HG03342 (cell line): ENCODE measurements at regions not wholly inside any gene's neighbourhood (a gene's known extent, or its start where the extent isn't known, plus 50 kb on each side); places are given as distances from the start of the nearest gene placed in this dataset.

Experiments used
- ATAC-seq: cut with Tn5 transposase; IDR thresholded peaks from one replicate; pipeline ENCODE4 v1.9.1; 2021; ENCODE audit warnings: mild to moderate bottlenecking, moderate library complexity; ENCODE audit not compliant: unreplicated experiment

DNA sequence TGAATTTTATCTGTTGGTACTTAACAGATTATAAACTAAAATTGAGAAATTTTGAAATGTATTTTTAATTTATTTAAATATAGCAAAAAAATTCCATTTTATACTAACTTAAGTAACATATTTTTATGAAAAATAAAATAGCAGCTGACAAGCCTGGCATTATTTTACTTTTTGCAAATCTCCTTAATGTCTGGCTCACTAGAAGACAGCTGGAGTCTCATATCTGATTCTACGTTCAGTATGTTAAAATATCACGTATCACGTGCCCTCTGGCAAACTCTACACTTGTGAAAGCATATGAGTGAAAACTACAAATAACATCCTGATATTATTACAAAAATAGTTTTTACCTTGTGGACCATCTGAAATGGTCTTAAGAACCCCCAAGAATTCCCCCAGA, 513.2 kb upstream of the NBEA start:
- no peak for ATAC-seq

GRCh38 chr13:34430294-34430693, 511.8 kb upstream of the NBEA start:
- ATAC-seq, result no peak

DNA sequence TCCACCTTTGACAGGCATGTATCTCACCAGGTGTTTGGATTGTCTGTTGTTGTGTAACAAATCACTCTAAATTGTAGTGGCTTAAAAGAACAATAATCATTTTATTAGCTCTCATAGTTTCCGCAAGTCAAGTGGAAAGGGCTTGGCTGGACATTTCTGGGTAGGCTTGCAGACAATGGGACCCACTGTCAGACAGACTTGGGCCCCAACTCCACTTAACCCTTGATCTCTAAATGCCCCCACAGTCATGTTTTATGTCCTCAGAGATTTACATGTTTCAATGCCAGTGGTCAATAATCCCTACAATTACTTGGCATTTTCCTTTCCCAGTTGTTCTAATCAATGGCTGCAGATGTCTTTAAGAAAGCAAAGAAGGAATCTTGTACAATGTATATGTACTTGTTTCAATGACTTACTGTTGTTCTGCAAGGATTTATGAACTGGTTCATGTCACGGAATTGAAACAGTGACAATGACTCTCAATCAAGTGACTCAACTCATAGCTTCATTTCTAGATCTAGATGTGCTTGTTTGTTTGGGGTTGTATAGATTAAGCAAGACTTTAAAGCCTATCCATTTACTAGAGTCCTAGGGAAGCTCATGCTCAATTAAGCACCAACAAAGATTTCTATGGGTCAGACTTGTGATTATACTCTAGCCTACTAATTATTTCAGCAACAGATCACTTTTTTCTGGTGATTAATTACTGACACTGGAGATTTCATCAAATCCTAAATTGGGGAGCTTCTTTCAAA, 510.1 kb upstream of the NBEA start:
- ATAC-seq, result no peak

- no peak for ATAC-seq
These were observed 506.7 kb upstream of the NBEA start for GRCh38 chr13:34435338-34435737.

DNA sequence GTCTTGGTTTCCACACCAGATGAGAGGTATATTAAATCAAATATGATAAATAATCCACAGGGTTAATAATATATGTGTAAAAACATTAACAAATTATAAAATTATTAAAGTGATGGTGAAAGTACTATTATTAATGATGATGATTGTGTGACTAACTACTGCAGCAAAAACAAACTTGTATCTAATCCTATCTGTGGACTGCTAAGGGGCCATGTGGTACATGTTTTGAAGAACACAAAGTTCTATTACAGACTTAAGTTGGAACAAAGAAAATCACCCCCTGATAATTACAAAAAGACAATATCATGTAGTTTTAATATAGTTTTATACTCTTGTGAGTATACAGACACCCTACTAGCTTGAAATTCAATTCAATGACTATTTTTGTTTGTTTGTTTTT, 504.2 kb upstream of the NBEA start:
- ATAC-seq, result no peak

DNA sequence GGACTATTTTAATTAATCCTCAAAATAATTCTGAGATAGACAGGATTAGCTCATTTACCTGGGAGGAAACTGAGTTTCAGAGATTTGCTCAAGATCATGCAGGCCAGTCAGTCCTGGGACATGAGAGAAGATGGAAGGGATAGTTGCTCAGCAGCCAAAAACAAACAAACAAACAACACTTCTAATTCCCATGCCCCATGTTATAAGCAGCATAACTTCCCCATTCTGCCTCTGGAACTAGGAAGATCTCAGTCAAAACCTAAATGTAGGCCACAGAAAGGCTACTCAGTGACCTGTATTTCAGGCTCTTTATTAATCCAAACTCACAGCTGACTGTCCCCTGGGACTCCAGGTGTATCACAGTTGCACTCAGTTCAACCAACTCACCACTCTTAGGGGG, 489.2 kb upstream of the NBEA start:
- no peak for ATAC-seq

DNA sequence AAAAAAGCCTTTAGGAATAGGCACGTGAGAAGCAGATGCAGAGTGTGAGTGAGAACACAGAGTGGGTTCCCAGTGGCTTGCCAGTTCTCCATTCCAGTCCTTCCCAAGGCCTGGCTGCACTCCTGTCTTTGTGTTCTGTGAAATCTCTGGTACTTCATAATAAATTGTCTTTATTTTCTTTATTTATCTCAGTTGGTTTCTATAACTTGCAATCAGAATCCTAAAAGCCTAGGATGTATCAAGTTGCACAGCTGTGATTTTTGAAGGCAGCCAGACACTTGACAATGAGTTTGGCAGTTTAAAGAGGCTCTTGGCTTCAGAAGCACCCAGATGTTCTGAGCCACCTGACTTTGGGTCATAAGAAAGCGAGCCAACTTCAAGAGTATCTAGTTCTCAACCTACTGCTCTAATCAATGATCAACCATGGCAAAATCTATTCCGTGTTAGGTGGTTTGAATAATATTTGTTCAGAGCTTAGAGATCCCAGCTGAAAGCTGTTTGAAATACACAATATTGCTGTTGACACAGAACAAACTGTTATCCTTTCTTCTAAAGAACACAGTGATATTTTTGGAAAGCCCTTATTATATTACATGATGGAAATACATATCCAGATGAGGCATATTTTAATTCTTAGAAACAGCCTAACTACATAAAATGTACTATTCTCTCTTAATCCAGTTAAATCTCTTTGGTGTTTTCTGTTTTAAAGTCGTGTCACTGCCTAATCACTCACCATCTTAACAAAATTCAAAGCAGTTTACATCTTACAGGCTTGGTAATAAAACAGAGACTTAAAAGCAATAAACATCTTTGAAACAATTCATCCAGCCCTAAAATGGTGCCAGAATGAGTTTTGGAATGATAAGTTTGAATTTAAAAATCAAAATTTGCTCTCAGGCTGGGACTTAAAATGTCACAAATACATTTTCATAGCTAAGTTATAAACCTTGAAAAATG, 483.0 kb upstream of the NBEA start:
- ATAC-seq, result no peak

DNA sequence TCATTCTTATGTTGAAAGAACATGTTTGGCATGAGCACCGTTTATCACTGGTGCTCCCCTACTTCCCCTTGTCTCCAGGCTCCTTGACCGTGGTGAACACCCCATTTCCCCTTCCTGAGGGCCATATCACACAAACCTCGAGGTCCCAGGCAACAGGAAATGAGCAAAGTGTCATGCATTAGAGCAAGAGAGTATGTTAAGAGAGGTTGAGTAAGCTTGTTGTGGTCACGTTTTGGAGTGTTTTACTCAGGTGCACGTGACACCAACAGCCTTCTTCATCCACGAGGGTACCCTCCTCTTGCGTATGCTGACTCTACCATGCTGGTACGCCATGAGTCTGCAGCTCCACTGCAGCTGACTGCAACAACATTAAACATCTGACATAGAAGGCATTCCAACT, 482.2 kb upstream of the NBEA start:
- no peak for ATAC-seq

- ATAC-seq, result no peak
These were observed 479.2 kb upstream of the NBEA start for GRCh38 chr13:34462843-34463242.

DNA sequence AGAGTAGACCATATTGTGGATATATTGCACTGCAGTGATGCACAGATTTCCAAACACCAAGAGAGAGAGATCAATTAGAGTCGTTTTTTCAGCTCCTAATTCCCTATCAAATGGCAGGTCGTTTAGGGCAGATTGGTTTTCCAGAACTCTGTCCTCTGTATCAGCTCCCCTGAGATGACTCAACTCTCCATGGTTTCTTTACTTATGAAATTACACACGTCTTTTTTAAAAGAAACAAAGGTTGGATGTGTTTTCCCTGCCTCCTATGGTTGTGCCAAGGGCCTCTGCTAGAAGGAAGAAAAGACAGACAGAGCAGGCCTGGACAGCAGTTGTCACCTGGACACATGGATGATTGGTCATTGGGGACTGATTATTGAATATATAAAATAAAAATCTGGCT, 478.1 kb upstream of the NBEA start:
- no peak for ATAC-seq

GRCh38 chr13:34465423-34465922, 476.6 kb upstream of the NBEA start:
- ATAC-seq, result no peak

GRCh38 chr13:34466301-34466700, 475.8 kb upstream of the NBEA start:
- ATAC-seq, result no peak

- no peak for ATAC-seq
These were observed 474.5 kb upstream of the NBEA start for GRCh38 chr13:34467450-34468083.

DNA sequence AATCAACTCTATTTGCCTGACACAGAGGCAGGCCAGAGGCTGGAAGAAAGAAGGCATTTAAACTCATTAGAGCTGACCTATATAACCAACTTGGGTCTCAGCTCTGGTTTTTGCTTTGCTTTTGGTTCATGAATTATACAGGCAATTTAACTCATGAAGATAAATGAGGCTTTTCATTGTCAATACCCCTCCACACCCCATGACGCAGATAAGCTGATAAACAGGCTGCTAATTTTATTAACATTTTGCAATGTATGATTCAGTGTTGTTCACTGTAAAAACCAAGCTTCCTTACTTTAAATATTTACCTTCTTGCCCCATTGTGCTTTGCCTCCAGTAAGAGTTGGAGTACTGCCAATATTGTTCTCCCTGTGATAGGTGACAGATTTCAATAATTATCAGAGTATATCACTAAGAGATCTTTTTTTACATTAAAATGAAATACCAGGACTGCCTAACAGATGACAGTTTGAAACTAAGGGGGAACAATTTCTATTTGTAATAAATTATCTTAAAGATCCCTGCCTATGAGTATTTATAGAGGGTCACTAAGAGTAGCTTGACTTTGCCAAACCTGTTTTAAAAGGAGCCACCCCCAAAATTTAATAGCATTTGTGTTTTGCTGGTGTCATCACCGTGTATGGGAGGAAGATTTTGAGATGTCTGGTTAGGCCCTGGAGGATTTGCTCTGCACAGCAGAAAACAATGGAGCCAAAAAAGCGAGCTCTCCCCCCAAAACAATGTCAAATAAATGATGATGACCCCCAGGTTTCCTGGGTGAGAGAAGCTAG, 472.7 kb upstream of the NBEA start:
- ATAC-seq, result no peak

- no peak for ATAC-seq
These were observed 467.7 kb upstream of the NBEA start for GRCh38 chr13:34474187-34474868.

DNA sequence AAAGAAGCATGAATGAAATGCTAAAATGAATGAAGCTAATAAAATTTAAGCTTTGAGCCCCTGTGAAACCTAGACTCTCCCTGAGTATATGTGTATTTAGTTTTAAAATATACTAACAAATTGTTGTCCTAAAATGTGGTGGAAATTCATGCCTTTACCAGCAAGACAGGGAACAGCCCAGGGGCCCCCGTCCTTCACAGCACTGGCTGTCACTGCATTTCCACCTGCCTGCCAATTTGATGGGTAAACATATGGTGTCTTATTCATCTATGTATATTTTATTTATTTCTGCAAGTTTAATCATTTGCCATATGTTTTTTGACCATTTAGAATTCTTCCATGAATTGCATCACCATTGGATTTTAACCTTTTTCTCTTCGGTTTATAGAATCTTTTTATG, 463.7 kb upstream of the NBEA start:
- ATAC-seq, result no peak

GRCh38 chr13:34502011-34502410, 440.1 kb upstream of the NBEA start:
- no peak for ATAC-seq

DNA sequence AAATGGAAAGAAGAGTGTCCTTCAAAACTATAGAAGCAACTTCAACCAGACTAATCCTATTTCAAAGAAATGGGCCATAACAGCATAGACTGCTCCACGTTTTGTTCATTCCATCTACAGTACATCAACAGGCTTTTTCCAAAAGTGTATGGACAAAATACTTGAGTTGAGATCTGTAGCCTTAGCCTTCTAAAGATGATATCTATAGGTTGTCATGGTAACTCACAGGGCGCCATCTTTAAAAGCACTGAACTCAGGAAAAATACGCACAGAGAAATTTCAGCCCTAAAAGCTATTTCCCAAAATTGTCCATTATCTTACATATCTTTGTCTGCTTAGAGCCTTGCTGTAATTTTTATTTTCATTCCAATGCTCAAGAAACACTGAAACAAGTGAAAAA, 439.4 kb upstream of the NBEA start:
- ATAC-seq, result no peak

GRCh38 chr13:34506796-34507195, 435.3 kb upstream of the NBEA start:
- ATAC-seq, result no peak

DNA sequence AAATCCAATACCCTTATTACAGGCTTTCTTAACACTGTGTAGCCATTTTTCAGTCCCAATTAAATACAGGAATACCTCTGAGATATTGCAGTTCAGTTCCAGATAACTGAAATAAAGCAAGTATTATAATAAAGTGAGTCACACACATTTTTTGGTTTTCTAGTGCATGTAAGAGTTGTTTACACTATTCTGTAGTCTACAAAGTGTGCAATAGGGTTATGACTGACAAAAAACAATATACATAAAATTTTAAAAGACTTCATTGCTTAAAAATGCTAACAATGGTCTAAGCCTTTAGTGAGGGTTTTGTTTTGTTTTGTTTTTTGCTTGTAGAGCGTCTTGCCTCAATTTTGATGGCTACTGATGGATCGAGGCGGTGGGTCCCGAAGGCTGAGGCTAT, 434.4 kb upstream of the NBEA start:
- ATAC-seq, result no peak
